GM23338 (cell line): ENCODE measurements at regions not wholly inside any gene's neighbourhood (a gene's known extent, or its start where the extent isn't known, plus 50 kb on each side); places are given as distances from the start of the nearest gene placed in this dataset.

Experiments
- CREB1 ChIP-seq: fragments of 250-450 bp; sonication (Bioruptor Pico); IDR thresholded peaks from 2 replicates; pipeline ENCODE4 v1.5.0; 2020; ENCODE audit warnings: low read depth, mild to moderate bottlenecking, moderate library complexity
- CTCF ChIP-seq, 2 experiments: fragments of 200-600 bp in 1 of 2; sonication (generic) in 1 of 2; conservative IDR thresholded peaks; 2 replicates each; pipeline versions ENCODE4 v1.5.1 to v1.6.1; 2016 to 2017; ENCODE audit warnings: antibody characterized with exemption in 2 of 2, low read depth in 2 of 2, mild to moderate bottlenecking in 2 of 2, moderate library complexity in 1 of 2
- EZH2 ChIP-seq: fragments of 200-600 bp; sonication (generic); IDR thresholded peaks from one replicate; pipeline ENCODE4 v1.8.0; 2017; ENCODE audit warnings: antibody characterized with exemption, mild to moderate bottlenecking, low read depth; ENCODE audit not compliant: unreplicated experiment
- EZH2phosphoT487 ChIP-seq: fragments of 200-600 bp; sonication (generic); IDR thresholded peaks from one replicate; pipeline ENCODE4 v1.8.1; 2018; ENCODE audit warnings: antibody characterized with exemption; ENCODE audit not compliant: unreplicated experiment
- JUNB ChIP-seq: IDR thresholded peaks from one replicate; pipeline ENCODE4 v1.6.1; 2016; ENCODE audit warnings: antibody characterized with exemption; ENCODE audit not compliant: unreplicated experiment
- POLR2AphosphoS5 ChIP-seq: IDR thresholded peaks from 2 replicates; pipeline ENCODE4 v1.6.1; 2016; ENCODE audit warnings: antibody characterized with exemption, low read depth
- REST ChIP-seq: IDR thresholded peaks from one replicate; pipeline ENCODE4 v1.6.1; 2018; ENCODE audit warnings: antibody characterized with exemption; ENCODE audit not compliant: unreplicated experiment
- STAT1 ChIP-seq: IDR thresholded peaks from one replicate; pipeline ENCODE4 v1.6.1; 2016; ENCODE audit warnings: antibody characterized with exemption; ENCODE audit not compliant: unreplicated experiment

DNA sequence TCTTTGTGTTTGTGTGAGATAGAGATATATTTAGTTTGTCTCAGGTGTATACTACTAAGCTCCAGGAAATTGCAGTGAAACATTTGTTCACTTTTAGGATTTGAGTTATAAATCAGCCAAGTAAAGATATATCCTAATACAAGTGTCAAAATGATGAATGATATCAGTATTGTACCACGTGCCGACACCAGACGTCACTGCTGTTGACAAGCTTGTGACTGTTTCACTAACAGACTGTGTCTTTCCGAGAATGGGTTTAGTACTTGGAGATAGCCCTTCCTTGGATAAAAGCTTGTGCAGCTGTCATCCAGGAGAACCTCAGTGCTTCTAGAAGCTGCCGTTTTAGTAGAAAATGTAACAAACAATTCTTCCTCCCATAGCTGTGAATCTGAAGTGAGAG is 343.3 kb downstream of the FBXO8 start:
- no peak for TF ChIP-seq CTCF (conservative IDR thresholded peaks at IDR 0.05; ENCODE audit: low read depth in 2 of 2)
- TF ChIP-seq POLR2AphosphoS5, result no peak
- no peak for TF ChIP-seq EZH2
- TF ChIP-seq CREB1, result no peak
- no peak for TF ChIP-seq REST
- no peak for TF ChIP-seq EZH2phosphoT487
- TF ChIP-seq STAT1, result no peak
- TF ChIP-seq JUNB, result no peak
